CD4-positive, alpha-beta T cell treated with Interleukin-1 beta for 1 hour (primary cell): ENCODE measurements at regions not wholly inside any gene's neighbourhood (a gene's known extent, or its start where the extent isn't known, plus 50 kb on each side); places are given as distances from the start of the nearest gene placed in this dataset.

ENCODE experiments used
- DNase-seq, 2 donors: peaks; one replicate each; pipeline ENCODE4 v3.0.0-alpha.2; 2020 to 2022

DNA sequence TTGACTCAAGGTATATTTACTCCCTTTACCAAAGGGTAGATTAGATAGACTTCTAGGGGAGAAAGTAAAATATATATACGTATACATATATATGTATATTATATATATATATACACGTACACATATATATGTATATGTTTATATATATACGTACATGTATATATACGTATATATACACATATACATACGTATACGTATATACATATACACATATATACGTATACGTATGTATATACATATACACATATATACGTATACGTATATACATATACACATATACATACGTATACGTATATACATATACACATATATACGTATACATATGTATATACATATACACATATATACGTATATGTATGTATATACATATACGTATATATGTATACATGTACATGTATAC, 430.5 kb upstream of the ANO3 start:
- DNase-seq, result no peak

DNA sequence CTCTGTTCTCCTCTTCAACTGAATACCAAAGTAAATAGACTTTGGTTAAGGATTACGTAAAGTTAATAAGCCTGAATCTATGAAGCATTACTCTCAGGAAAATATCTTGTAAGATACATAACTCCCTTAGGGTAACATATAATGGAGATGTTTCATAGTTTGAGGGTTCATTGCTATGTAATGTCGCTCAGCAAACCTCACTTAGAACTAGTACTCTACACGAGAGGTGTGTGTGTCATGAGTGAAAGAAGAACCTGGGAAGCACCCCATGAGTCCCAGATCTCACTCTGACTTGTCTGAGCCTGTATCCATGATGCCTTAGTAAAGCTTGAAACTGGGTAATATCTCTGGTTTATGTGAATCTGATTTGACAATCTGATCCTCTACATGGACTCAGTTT, 429.5 kb upstream of the ANO3 start:
- DNase-seq, result no peak

DNA sequence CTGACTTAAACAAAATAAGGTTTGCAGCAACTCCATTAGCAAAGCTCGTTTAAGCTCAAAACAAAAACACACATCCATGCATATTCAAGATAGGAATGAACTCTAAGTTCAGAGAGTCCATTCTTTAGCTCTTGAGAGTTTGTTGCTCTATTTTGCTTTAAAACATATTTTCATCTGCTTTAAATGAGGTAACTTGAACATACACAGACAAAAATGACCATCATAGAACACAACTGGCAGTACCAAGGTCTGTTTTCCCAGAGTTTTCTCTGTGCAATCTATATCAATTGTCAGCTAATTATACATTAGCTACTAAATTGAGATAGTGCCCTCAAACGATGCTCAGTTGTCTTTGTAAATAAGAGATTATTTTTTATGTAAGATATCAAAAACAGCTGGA, 423.2 kb upstream of the ANO3 start:
- DNase-seq, result no peak

DNA sequence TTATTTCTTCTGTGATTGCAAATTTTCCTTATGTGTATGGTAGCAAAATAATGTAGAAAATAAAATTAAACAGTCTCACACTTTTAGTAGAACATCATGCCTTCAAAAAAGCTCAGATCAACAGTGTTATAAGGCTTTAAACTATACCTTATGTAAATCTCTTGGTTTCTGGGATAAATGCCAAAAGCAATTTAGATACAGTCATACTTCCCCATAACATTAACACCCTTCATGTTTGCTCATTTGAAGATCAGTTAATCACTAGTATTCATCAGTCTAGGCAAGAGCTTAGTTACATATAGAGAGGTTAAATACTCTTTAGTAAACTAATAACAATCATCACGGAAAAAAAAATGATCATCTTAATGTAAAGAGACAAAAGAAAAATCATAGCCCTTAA, 421.8 kb upstream of the ANO3 start:
- no peak for DNase-seq

DNA sequence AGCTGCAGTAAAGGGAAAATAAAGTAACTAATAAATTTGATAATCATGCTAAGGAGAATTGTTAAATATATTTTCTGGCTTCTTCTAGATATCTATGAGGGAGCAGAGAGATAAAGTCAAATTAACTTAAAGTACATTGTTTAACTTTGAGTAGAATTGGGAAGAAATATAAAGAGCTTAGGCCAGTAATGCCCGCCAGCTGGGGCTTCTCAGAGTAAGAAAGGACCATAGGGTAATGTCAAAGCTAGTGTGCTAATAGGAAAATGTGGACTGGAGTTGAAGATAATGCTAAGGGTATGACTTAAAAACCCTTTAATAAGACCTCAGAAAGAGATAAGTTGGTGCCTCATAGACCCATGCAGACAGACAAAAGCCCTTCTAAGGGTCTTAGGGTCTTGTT, 411.6 kb upstream of the ANO3 start:
- no peak for DNase-seq

DNA sequence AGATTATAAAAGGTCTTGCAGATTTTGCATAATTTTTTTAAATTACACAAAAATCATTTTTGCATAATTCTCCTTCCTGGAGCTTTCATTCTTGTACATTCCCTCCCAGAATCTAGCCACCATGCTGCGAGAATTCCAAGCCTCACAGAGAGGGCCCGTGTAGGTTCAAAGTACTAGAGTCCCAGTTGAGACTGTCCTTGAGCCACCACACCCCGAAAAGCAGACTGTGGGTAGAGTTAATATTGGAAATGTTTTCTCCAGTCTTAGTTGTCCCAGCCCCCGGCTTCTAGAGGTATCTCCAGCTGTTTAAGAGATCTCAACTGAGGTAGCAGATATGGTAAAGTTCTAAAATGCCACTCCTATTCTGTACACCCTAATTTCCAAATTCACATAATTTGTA, 407.3 kb upstream of the ANO3 start:
- no peak for DNase-seq

DNA sequence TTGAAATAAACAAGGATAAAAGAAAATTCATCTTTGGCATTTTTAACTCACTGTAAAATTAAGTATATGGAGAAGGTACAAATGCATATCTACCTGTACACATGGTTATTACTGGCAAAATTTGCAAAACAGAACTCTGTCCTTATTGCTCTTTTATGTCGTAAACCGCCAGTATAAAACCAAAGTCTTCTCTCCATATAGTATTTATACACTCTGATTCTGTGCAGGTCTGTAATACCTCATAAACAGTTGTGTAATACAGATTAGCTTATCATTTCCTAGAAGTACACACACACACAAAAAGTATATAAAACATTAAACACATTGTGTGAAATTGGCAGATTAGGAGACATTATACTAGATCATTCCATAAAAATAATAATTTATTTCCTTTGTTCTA, 406.6 kb upstream of the ANO3 start:
- no peak for DNase-seq

DNA sequence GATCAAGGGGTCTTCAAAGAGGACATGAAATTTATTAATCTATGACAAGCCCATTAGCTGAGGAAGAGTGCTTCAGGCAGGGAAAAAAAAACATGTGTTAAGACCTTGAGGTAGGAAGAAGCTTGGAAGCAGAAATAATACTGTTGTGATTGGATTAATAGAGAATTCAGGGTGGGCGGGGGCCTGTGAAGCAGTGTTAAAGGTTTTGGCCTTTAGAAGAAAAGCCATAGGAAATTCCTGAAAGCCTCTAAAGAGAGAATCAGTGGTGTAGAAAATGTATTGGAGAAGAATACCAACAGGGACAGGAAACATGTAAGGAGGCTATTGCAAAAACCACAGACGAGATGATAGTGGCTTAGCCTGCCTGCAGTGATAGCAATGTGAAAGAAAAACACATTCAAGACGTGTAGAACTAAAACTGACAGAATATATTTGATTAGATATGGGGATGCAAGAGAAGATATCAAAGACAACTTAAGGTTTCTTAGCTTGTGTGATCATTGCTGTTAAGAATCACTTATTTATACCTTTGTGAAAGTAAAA, 404.4 kb upstream of the ANO3 start:
- DNase-seq, result no peak

DNA sequence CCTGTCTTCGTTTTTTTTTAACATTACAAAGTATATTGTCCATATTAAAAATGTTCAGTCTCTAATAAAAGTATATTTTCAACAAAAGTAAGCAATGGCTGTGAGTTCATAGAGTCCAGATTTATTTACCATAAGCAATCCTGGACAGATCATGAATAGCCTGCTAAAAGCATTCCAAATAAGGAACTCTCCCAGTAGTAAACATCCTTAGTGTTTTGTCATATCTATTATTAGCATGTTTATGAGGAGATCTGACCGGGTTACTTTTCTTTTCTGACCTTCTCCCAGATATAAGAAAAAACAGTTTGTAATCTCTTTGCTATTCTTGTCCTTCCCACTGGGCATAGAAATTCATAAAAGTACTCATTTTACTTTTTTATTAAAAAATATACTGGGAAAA, 403.9 kb upstream of the ANO3 start:
- no peak for DNase-seq

DNA sequence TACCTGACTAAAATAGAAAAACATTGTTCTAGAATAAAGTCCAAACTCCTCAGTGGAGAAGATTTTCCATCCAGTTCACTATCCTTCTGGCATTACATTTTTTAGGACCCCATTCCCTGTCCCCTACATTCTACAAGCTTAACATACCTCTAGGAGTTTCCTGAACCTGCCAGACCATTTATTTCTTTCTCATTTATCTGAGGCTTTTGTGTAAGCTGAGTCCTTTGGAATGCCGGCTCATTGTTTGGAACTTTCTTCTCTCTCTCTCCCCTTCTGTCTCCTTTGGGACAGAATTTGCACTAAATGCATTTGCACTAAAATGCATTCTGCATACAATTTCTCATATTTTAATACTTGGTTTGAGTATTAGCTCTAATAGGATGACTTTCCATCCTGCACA, 393.0 kb upstream of the ANO3 start:
- DNase-seq, result no peak

DNA sequence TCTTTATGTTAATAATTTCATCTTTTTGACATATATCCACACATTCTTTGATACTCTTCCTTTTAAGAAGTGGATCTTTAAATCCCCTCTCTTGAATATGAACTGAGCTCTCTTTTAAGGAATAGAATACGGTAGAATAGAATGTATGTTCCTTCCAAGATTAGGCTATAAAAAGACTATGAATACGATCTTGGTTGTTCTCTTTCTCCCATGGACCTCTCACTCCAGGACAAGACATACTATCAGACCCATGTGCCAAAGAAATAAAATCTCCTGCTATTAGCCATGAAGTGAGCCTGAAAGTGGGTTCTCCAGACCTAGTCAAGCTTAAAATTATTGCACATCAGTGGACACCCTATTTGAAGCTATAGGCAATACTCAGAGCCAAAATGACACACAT, 392.2 kb upstream of the ANO3 start:
- DNase-seq, result no peak

DNA sequence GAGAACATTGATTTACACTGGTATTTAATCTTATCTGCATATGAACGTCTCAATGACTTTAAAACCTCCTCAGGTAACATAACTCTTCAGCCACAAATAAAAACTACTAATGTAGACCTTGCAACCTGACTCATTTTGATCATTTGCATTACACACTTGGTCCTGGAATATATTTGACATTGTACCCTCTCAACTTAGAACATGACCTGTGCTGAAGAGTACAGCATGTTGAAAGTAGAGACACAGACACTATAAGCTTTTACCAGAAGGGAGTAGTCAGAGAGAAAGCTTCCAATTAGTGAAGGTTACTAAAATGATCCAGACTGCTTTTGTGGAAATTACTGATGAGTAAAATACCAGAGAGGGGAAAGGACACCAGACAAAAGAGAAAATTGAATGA, 390.6 kb upstream of the ANO3 start:
- no peak for DNase-seq

DNA sequence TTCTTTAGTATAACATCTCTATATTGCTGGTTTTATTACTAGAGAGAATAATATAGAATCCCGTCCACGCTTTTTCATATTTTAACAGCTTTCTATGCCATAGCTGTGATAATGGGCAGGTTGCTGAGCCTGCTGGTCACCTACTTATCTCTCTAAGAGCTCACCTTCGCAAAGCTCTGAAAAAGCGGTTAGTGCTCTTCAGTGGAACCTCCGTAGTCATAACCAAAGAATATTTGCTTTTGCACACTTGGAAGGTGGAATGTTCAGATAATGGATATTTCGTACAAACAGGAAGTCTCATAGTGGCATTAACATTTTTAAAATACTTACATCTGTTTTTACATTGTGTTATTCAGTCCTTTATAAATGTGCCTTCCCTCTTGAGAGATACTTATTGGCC, 388.9 kb upstream of the ANO3 start:
- no peak for DNase-seq

DNA sequence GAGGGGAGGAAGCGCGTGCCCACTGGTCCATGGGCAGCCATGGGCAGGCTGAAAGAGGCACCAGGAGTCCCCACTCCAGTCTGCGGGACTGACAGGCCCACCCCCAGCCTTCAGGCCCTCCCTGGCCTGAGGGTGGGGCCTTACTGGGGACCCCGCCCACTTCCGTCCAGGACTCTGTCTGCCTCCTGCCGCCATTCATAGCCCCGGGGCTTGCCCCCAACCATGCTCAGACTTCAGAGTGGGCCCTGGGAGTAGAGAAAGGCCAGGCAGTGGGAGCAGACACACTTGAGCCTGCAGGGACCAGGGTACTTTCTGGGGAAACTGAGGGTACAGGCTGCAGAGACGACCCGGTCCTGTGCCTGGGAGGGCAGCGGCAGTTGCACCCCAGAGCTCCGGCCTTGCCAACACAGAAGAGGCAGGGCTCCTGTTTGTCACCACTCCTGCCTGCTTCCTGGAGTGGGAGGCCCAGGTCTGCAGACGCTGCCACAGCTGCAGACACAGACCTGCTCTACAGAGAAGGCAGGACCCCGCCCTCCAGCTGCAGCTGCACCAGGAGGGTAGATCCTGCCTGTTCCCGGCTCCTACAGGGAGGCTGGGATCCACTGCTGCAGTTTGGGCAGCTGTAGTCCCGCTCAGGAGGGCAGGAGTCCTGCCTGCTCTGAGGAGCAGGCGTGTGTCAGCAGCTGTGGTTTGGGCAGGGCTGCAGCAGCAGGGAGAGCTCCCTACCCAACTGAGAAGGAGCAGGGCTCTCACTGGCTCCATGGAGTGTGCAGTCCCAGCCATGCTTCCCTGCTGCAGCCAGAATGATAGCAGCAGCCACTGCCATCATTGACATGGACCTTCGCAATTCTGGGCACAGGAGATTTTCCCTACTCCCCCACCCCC, 387.9 kb upstream of the ANO3 start:
- no peak for DNase-seq

DNA sequence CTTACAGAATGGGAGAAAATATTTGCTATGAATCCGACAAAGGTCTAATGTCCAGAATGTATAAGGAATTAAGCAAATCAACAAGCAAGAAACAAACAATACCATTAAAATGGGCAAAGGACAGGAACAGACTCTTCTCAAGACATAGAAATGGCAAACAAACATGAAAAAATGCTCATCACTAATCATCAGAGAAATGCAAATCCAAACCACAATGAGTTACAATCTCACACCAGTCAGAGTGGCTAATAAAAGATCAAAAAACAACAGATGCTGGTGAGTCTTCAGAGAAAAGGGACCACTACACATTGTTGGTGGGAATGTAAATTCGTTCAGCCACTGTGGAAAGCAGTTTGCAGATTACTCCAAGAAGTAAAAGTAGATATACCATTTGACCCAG, 382.0 kb upstream of the ANO3 start:
- no peak for DNase-seq

DNA sequence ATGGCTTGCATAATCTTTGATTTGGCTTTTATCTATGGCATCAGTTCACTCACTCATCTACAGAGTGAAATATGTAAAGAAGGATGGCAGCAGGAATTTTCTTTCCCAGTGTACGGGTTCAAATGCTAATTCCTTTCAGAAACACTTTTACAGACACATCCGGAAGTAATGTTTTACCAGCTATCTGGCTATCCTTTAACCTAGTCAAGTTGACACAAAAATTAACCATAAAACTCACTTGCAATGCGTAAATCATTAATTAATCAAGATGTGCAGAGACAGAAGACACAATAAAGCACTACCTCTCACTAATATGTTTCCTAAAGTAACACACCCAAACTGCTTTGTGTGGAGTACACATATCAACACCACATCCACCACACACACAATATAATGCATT, 378.9 kb upstream of the ANO3 start:
- DNase-seq, result no peak

DNA sequence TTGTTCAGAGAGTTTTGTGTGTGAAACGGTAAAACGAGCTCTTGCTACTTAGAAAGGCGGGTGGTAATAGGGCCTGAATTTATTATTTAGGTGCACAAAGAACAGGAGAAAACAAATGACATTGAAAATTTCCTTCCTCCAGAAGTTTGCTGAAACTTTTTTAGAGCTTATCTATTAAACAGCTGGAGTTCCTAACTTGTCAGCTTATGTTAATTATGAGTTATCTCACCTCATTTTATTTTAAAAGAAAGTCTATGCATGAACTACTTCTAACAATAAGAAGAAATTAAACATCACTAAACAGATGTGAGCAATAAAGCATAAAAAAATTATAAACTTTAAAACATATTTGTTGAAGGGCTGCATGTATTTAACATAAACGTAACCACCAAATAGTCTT, 373.9 kb upstream of the ANO3 start:
- DNase-seq, result no peak

DNA sequence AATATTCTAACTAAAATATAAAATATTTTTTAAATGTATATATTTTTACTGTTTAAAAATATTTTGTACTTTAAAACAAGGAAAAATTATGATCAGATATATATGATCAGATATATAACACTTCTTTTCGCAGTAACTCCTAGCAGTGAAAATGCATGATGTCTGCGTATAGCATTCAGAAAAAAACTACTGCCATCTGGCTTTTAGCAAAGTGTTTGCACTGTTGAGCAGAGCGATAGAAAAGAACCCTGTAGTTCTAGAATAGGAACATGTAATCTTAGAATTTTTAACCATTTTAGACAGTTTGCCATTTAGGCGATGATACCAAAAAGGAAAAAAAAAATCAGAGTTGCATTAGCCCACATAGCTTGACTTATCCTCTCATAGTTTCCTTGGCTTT, 370.4 kb upstream of the ANO3 start:
- DNase-seq, result no peak

DNA sequence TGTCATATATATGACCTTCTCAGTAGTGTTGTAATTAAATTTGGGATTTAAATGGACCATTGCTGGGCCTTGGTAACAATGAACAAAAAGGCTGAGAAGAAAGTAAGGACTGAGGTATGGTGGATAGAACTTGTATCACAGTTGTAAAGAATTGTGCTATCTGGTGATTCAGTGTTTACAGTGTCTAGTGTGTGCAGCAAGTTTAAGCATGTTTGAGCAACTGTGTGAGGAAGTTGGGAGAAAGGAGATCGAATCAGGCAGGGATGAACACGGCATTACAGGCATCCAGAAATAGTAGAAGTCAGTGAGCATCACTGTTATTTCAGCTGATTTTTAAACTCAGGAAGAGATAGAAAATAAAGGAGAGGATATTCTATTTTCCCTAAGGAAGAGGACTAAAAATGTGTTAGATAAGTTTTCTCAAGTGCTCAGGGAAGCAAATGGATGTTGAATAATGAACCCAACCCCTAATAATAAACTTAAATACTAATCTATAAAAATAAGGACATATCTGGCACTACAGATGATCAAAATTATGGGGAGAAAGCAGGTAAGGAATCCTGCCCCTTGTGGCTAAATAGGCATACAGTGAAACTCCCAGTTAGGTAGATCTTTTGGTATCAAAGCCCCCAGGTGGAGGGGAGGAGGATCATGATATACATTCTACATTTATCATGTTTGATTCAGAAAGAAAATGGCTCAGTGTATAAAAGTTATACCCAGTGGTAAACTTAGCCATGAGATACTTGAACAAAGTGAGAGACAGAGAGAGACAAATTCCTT, 361.0 kb upstream of the ANO3 start:
- DNase-seq, result no peak

DNA sequence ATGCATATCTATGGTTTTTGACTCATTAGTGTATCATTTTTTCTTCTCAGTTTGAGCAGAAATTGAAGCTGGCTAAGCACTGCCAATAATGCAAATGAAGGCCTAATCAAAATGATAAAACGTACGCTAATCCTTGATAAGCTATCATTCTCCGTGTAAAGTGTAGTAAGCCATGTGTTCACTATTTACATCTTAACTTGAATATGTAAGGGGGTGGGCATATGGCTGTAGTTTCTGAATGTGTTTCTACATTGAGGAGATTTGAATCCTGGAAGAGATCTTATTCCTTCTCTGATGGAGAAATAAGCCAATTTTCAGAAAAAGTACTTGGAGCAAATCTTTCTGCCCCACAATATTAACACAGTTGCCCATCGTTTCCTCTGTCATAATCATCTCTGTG, 351.8 kb upstream of the ANO3 start:
- no peak for DNase-seq

DNA sequence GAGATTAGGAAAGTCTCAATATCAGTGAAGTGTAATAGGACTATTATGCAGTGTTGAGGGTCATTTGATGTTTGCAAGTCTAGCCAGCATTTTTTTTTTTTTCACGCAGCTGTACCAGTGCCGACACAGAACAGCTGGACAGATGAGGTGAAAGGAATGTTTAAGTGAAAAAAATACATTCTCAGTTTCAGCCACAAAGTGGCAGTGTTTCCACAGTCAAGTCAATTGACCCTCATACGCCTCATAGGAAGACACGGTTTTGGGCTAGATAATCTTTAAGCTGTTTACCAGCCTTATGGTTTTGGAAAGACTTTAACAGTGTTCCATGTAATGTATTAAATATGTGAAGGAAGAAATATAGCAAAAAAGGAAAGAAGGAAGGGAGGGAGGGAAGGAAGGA, 349.9 kb upstream of the ANO3 start:
- no peak for DNase-seq

DNA sequence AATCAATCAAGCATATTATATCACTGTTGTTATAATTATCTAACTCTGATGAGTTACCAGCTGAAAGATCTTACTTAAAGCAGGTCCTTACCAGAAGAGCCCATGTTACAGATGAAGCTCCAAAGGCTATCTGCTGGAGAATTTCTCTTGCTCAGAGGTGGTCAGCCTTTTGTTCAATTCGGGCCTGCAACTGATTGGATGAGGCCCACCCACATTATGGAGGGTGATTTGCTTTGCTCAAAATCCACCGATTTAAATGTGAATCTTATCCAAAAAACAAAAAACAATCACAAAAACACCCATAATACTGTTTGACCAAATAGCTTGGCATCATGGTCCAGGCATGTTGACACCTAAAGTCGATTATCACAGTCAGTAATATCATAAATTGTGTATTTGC, 348.6 kb upstream of the ANO3 start:
- DNase-seq, result no peak

DNA sequence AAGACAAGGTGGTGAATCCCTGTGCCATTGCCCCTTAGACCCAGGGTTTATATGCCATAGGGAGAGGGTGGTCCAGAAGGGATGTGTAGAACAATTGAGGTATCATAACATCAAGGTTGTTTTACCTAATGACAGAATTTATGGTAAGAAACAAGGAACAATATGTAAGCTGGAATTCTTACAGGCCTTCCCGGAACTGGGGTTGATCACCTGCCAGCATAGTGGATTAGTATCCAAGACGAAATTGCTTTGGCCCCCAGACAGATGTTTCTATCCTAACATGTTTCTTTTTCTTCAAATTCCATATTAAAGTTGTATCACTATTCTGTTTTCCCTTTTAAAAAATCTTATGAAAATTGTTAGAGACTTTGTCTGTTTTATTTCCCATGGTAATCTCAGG, 343.8 kb upstream of the ANO3 start:
- no peak for DNase-seq

DNA sequence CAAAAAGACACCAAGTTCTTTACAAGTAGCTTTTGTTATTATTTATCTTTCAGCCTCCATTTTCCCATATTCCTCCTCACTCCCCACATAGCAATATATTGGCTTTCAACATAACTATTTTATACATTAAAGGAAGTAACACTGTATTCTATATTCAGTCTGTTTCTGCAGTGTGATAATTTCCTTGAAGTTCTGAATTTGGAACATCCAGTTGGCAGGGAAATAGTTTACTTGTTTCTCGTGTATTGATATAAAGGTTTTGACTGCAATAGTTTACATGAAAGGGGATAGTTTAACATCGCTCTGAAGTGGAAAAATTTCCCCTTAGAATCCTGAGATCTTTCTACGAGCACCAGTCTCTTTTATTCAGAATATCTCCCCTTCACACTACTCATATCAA, 341.5 kb upstream of the ANO3 start:
- DNase-seq, result no peak
